T-cell (primary cell): ENCODE measurements at regions not wholly inside any gene's neighbourhood (a gene's known extent, or its start where the extent isn't known, plus 50 kb on each side); places are given as distances from the start of the nearest gene placed in this dataset.
"Not testable (repeated sequence)": the region's sequence is repeated elsewhere in the genome, so short reads cannot be mapped to it uniquely, and the experiment has no call there.

Source experiments
- ATAC-seq, 4 experiments: fragments of 200-7000 bp in 3 of 4; fragments of 150-1000 bp in 1 of 4; cut with Tn5 transposase; replicated peaks in 1 of 4; 1 replicate in 3 of 4; 2 replicates in 1 of 4; pipeline ENCODE4 v1.10.0; 2021; ENCODE audit warnings: moderate library complexity in 3 of 4, mild to moderate bottlenecking in 2 of 4, moderate number of reproducible peaks in 1 of 4
- CTCF ChIA-PET, 2 donors: fragments of 300-600 bp; sonication (Branson Sonifier 250); formaldehyde crosslinking; loops; one replicate each; lab custom pipeline; 2022; ENCODE audit warnings: antibody characterized with exemption in 2 of 2; lab: Charles Lee
- POLR2A ChIA-PET, 2 donors: fragments of 300-600 bp; sonication (Branson Sonifier 250); formaldehyde crosslinking; loops; one replicate each; lab custom pipeline; 2022; ENCODE audit warnings: antibody characterized with exemption in 2 of 2; lab: Charles Lee
- DNase-seq, 35 experiments: peaks; one replicate each; pipeline versions ENCODE4 v3.0.0 to v3.0.0-alpha.2; 2013 to 2023
- H3K27ac ChIP-seq: one replicate; pipeline ENCODE4 v1.5.1; 2013; ENCODE audit warnings: low read length
- H3K27me3 ChIP-seq, 2 experiments: replicated peaks in 1 of 2; 1 replicate in 1 of 2; 2 replicates in 1 of 2; pipeline versions ENCODE4 v1.6.1 to v1.7.0; 2013; ENCODE audit warnings: low read length in 1 of 2, mixed read lengths in 1 of 2; ENCODE audit not compliant: control insufficient read depth in 2 of 2, insufficient read depth in 2 of 2; ENCODE audit errors: extremely low read depth in 1 of 2
- H3K36me3 ChIP-seq, 2 donors: 1 replicate in 1 of 2; 2 replicates in 1 of 2; pipeline versions ENCODE4 v1.6.1 to v1.7.0; 2013; ENCODE audit warnings: low read length in 1 of 2; ENCODE audit not compliant: control insufficient read depth in 2 of 2, insufficient read depth in 1 of 2; ENCODE audit errors: extremely low read depth in 1 of 2
- H3K4me1 ChIP-seq, 2 experiments: 1 replicate in 1 of 2; 2 replicates in 1 of 2; pipeline versions ENCODE4 v1.6.1 to v1.7.0; 2013; ENCODE audit warnings: low read length in 2 of 2, mixed read lengths in 1 of 2; ENCODE audit not compliant: insufficient read depth in 2 of 2, control insufficient read depth in 1 of 2; ENCODE audit errors: extremely low read depth in 1 of 2
- H3K4me3 ChIP-seq, 2 donors: 1 replicate in 1 of 2; 2 replicates in 1 of 2; pipeline versions ENCODE4 v1.5.1 to v1.7.0; 2013; ENCODE audit warnings: mild to moderate bottlenecking in 2 of 2, low read length in 1 of 2, moderate library complexity in 1 of 2; ENCODE audit not compliant: control insufficient read depth in 1 of 2; ENCODE audit errors: extremely low read depth in 1 of 2
- H3K9me3 ChIP-seq: 2 replicates; pipeline ENCODE4 v1.7.0; 2013
- H3K27ac Mint-ChIP-seq, 2 donors: one replicate each; pipeline ENCODE4 v1.8.0; 2020 to 2021; ENCODE audit warnings: mild to moderate bottlenecking in 2 of 2, mixed read lengths in 2 of 2
- H3K27me3 Mint-ChIP-seq, 2 donors: one replicate each; pipeline ENCODE4 v1.8.0; 2021 to 2022; ENCODE audit warnings: mixed read lengths in 2 of 2
- H3K36me3 Mint-ChIP-seq: one replicate; pipeline ENCODE4 v1.8.0; 2021; ENCODE audit warnings: mixed read lengths
- H3K4me1 Mint-ChIP-seq, 3 donors: one replicate each; pipeline ENCODE4 v1.8.0; 2020 to 2022; ENCODE audit warnings: mixed read lengths in 3 of 3, mild to moderate bottlenecking in 1 of 3
- H3K4me3 Mint-ChIP-seq, 3 donors: one replicate each; pipeline ENCODE4 v1.8.0; 2020 to 2022; ENCODE audit warnings: mild to moderate bottlenecking in 3 of 3, mixed read lengths in 3 of 3, moderate library complexity in 3 of 3
- H3K9me3 Mint-ChIP-seq, 3 donors: one replicate each; pipeline ENCODE4 v1.8.0; 2020 to 2022; ENCODE audit warnings: mixed read lengths in 3 of 3
- WGBS: methylation state at CpG from one replicate; pipeline ENCODE4 v1.1.5; 2013; ENCODE audit warnings: missing lambda C conversion rate; ENCODE audit not compliant: insufficient coverage; 5-methylcytosine and 5-hydroxymethylcytosine counted together

DNA sequence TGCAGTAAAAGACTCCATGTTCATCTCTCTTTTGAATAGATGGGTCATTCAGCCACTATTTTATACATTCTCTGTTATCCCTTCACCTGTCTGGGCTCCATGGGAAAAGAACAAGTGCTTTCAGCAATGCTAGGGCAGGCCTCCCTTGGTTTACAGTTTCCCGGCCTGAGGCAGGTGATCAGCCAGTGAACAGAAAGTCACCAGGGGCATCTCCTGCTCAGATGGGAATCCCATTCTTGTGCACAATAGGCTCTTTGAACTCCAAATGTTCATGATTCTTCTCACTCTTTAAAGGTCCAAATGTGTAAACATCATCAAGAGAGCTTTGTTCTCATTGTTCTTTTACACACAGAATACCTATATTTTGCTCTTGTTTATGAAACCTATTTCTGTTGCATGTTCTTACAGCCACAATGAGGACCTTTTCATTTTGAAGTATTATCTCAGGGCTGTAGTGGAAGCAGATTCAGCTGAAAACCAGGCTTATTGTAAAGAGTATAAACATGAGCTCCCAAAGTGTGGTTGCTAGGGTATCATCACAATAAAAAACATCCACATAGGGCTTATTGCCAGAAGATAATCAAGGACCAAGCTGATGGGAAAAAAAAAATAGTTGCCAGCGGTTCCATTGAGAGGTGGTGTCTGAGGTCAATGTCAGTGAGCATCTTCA, 267.1 kb upstream of the SGK1 start:
- POLR2A ChIA-PET, result no interaction called here
- Mint-ChIP-seq H3K27ac (no peak overlapping the region), H3K4me1 (no peaks in the 10 kb centered on the region), H3K36me3 (no peaks in the 10 kb centered on the region), H3K4me3 (no peak overlapping the region), H3K9me3 (no peaks in the 10 kb centered on the region), H3K27me3 (no peaks in the 10 kb centered on the region)
- no peaks in the 10 kb centered on the region for H3K4me1 ChIP-seq
- H3K27me3 ChIP-seq, result no peaks in the 10 kb centered on the region
- no peaks in the 10 kb centered on the region for H3K9me3 ChIP-seq
- H3K36me3 ChIP-seq, result no peaks in the 10 kb centered on the region
- ATAC-seq (no peak), DNase-seq (no peak)
- H3K4me3 ChIP-seq, result no peak overlapping the region
- CTCF ChIA-PET, result no interaction called here
- WGBS, result 100% methylated on average over 1 of the region's 2 CpGs
- H3K27ac ChIP-seq, result no peak overlapping the region

DNA sequence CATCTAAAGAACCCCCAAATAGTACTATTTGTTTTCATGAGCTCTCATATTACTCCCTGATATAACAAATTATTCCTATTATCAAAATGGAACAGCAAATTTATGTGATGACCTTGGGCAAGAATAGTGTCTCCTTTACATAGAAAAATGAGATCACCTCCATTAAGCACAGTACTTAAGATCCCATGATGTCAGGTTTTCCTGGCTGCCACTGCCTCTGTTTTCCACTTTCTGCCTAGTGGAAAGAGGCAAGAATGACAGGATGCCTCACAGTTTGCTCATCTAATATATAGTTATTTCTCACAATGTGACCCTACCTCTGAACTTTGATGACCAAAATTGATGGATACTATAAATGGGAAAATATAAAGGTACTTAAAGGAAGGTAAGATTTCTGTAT, 260.1 kb upstream of the SGK1 start:
- no peaks in the 10 kb centered on the region for H3K4me1 ChIP-seq
- H3K27me3 ChIP-seq, result no peaks in the 10 kb centered on the region
- no peak overlapping the region for H3K27ac ChIP-seq
- no peak for DNase-seq
- H3K9me3 ChIP-seq, result no peaks in the 10 kb centered on the region
- H3K36me3 ChIP-seq, result no peaks in the 10 kb centered on the region
- Mint-ChIP-seq H3K9me3 (no peaks in the 10 kb centered on the region), H3K27me3 (peaks cover 0 to 1% of the 10 kb centered on the region in 2 donors), H3K27ac (no peak overlapping the region), H3K4me3 (no peak overlapping the region), H3K4me1 (no peaks in the 10 kb centered on the region), H3K36me3 (no peaks in the 10 kb centered on the region)
- H3K4me3 ChIP-seq, result no peak overlapping the region
- CTCF ChIA-PET, result no interaction called here
- no peak for ATAC-seq
- POLR2A ChIA-PET, result no interaction called here

DNA sequence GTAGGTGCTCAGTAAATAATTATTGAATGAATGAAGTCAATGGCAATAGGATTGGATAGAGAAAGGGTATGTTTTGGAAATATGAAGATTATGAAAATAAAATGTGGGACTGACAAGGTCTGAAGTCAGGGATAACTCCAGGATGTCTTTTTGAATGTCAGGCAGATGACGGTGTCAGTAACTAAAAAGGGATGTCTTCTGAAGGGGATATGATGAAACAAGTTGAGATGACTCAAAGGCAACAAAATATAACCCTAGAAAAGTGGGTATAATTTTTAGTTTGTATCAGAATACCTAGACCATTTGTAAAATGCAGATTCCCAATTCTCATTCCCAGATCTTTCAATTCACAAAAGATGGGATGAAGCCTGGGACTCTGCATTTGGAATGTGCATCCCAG, 257.3 kb upstream of the SGK1 start:
- POLR2A ChIA-PET, result no interaction called here
- peaks cover 0 to 1% of the 10 kb centered on the region in 2 donors for H3K27me3 Mint-ChIP-seq
- no peaks in the 10 kb centered on the region for H3K36me3 ChIP-seq
- H3K27me3 ChIP-seq, result no peaks in the 10 kb centered on the region
- peaks cover 1 to 7% (median 1%) of the 10 kb centered on the region in 3 donors for H3K4me1 Mint-ChIP-seq
- ATAC-seq, result no peak
- CTCF ChIA-PET, result no interaction called here
- H3K4me1 ChIP-seq, result no peaks in the 10 kb centered on the region
- H3K4me3 ChIP-seq, result no peak overlapping the region
- WGBS, result no CpG with 5 or more reads among the region's 1 CpG
- no peaks in the 10 kb centered on the region for H3K36me3 Mint-ChIP-seq
- no peaks in the 10 kb centered on the region for H3K9me3 Mint-ChIP-seq
- no peak overlapping the region for H3K27ac ChIP-seq
- H3K9me3 ChIP-seq, result no peaks in the 10 kb centered on the region
- H3K4me3 Mint-ChIP-seq, result no peak overlapping the region
- DNase-seq, result no peak
- H3K27ac Mint-ChIP-seq, result no peak overlapping the region

DNA sequence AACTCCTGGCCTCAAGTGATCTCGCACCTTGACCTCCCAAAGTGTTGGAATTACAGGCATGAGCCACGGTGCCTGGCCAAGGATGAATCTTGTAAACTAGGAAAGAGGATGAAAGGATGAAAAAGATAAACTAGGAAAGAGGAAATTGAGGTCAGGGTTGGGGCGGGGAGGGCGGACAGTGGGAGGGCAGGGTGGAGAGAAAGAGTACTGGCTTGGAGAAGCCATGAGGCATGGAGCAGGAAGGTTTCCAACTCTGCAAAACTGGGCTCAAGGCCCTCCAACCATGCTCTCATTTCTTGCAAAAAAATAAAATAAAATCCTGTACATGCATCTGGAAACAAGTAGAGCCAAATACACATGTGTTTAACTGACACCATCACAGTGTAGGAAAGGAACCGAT, 256.6 kb upstream of the SGK1 start:
- no peaks in the 10 kb centered on the region for H3K27me3 ChIP-seq
- H3K9me3 Mint-ChIP-seq, result no peaks in the 10 kb centered on the region
- ChIA-PET CTCF (no interaction called here), POLR2A (no interaction called here)
- no peaks in the 10 kb centered on the region for H3K36me3 Mint-ChIP-seq
- H3K4me3 ChIP-seq, result no peak overlapping the region
- WGBS, result 88% methylated on average over 3 of the region's 5 CpGs
- H3K4me3 Mint-ChIP-seq, result no peak overlapping the region
- H3K27ac Mint-ChIP-seq, result no peak overlapping the region
- H3K4me1 Mint-ChIP-seq, result peaks cover 9 to 14% (median 9%) of the 10 kb centered on the region in 3 donors
- peaks cover 0 to 1% of the 10 kb centered on the region in 2 donors for H3K27me3 Mint-ChIP-seq
- no peaks in the 10 kb centered on the region for H3K36me3 ChIP-seq
- ATAC-seq (no peak), DNase-seq (no peak)
- no peaks in the 10 kb centered on the region for H3K4me1 ChIP-seq
- H3K27ac ChIP-seq, result no peak overlapping the region
- no peaks in the 10 kb centered on the region for H3K9me3 ChIP-seq

DNA sequence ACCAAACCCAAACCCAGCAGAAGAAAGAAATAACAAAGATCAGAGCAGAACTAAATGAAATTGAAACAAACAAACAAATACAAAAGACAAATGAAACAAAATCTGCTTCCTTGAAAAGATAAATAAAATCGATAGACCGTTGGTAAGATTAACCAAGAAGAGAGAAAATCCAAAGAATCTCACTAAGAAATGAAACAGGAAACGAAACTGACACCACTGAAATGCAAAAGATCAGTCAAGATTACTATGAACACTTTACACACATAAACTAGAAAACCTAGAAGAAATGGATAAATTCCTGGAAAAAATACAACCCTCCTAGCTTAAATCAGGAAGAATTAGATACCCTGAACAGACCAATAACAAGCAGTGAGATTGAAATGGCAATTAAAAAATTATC, 252.1 kb upstream of the SGK1 start:
- H3K4me1 ChIP-seq, CTCF ChIA-PET, ATAC-seq, H3K4me3 ChIP-seq, H3K27me3 Mint-ChIP-seq, H3K36me3 ChIP-seq, H3K9me3 ChIP-seq, H3K27ac ChIP-seq, H3K27me3 ChIP-seq, H3K36me3 Mint-ChIP-seq, DNase-seq, POLR2A ChIA-PET: not testable (repeated sequence)
- peaks cover 13 to 25% (median 18%) of the 10 kb centered on the region in 3 donors for H3K4me1 Mint-ChIP-seq
- H3K4me3 Mint-ChIP-seq, result peak overlapping the region; percentile 28 to 56 (median 29)
- peaks cover 0 to 11% (median 8%) of the 10 kb centered on the region in 3 donors for H3K9me3 Mint-ChIP-seq
- no CpG with 5 or more reads among the region's 3 CpGs for WGBS
- peak overlapping the region; percentile 35 to 38 for H3K27ac Mint-ChIP-seq

DNA sequence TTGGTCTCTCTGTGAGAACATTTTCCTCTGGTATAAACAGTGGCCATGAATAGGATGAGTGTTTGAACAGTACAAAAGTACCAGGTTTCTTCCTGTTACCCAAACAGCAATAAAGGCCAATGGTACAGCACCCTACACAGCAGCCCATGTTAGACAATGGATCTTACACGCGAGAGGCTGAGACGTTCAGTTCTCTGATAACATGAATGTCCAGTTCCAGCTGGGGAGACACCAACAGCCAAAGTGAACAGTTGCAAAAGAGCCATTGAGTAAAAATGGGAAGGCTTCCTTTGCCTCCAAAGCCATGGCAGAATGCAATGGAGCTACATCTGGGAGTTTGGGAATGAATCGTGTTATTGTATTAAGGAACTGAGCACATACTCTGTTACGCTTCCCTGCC, 246.8 kb upstream of the SGK1 start:
- 96% methylated on average over 3 of the region's 5 CpGs for WGBS
- Histone ChIP-seq H3K4me1 (peaks cover 0 to 2% of the 10 kb centered on the region in 2 experiments), H3K27me3 (no peaks in the 10 kb centered on the region), H3K9me3 (no peaks in the 10 kb centered on the region), H3K36me3 (no peaks in the 10 kb centered on the region), H3K4me3 (no peak overlapping the region), H3K27ac (no peak overlapping the region)
- DNase-seq, result no peak
- ChIA-PET CTCF (no interaction called here), POLR2A (interaction anchor here in 1 of 2 donors (0.6 kb wide), 1 partner anchor 445 kb away, joined by 4 read pairs; no protein-coding TSS in a partner anchor)
- Mint-ChIP-seq H3K27ac (no peak overlapping the region), H3K36me3 (no peaks in the 10 kb centered on the region), H3K4me1 (peaks cover 10 to 18% (median 11%) of the 10 kb centered on the region in 3 donors), H3K4me3 (no peak overlapping the region), H3K9me3 (peaks cover 0 to 11% (median 8%) of the 10 kb centered on the region in 3 donors), H3K27me3 (no peaks in the 10 kb centered on the region)
- no peak for ATAC-seq
